SJSA1 (cell line): ENCODE measurements at regions not wholly inside any gene's neighbourhood (a gene's known extent, or its start where the extent isn't known, plus 50 kb on each side); places are given as distances from the start of the nearest gene placed in this dataset.
"Not testable (repeated sequence)": the region's sequence is repeated elsewhere in the genome, so short reads cannot be mapped to it uniquely, and the experiment has no call there.

Experiments used
- DNase-seq, 2 experiments: peaks; one replicate each; pipeline ENCODE4 v3.0.0-alpha.2; 2015 to 2020; ENCODE audit warnings: low spot score in 2 of 2, low read depth in 1 of 2
- H3K27ac ChIP-seq: fragments of 250-450 bp; sonication (Bioruptor Pico); 2 replicates; pipeline ENCODE4 v1.5.1; 2020; ENCODE audit warnings: mild to moderate bottlenecking, moderate library complexity
- H3K27me3 ChIP-seq: fragments of 250-450 bp; sonication (Bioruptor Pico); replicated peaks from 2 replicates; pipeline ENCODE4 v1.5.1; 2020; ENCODE audit warnings: mild to moderate bottlenecking, moderate library complexity
- H3K36me3 ChIP-seq: fragments of 250-450 bp; sonication (Bioruptor Pico); 2 replicates; pipeline ENCODE4 v1.5.1; 2020; ENCODE audit warnings: mild to moderate bottlenecking
- H3K4me1 ChIP-seq: fragments of 250-450 bp; sonication (Bioruptor Pico); replicated peaks from 2 replicates; pipeline ENCODE4 v1.6.1; 2021; ENCODE audit warnings: mild to moderate bottlenecking
- H3K4me3 ChIP-seq: fragments of 250-450 bp; sonication (Bioruptor Pico); 2 replicates; pipeline ENCODE4 v1.5.1; 2020; ENCODE audit warnings: mild to moderate bottlenecking
- H3K9me3 ChIP-seq: fragments of 250-450 bp; sonication (Bioruptor Pico); replicated peaks from 2 replicates; pipeline ENCODE4 v1.5.1; 2020; ENCODE audit warnings: mild to moderate bottlenecking

- not testable (repeated sequence) for H3K36me3 ChIP-seq, H3K27ac ChIP-seq
Observed at GRCh38 chrX:107296184-107296583, 89.8 kb downstream of the DNAAF6 start.

DNA sequence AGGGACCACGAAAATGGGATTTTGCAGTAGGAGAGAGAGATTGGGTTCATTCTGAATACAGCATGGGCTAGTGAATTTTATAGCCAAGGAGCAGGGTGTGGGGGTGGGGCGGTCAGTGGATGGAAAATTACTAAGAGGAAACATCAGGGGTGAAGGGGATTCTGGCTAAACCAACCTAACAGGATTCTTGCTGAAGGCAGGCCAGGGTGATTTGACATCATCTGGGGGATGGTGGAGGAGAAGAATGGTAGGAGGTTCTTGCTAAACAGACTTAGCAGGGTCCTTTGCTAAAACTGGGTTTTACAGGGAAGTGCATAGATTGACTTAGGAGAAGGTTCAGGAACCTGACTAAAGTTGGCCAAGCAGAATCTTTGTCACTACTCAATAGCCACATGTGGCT, 91.9 kb downstream of the DNAAF6 start:
- no peak for DNase-seq
- Histone ChIP-seq H3K27me3 (no peaks in the 10 kb centered on the region), H3K4me3 (no peak overlapping the region), H3K4me1 (no peaks in the 10 kb centered on the region), H3K36me3 (no peaks in the 10 kb centered on the region), H3K27ac (no peak overlapping the region), H3K9me3 (no peaks in the 10 kb centered on the region)

More at GRCh38 chrX:107296184-107296583, 89.8 kb downstream of the DNAAF6 start:
- not testable (repeated sequence) for H3K9me3 ChIP-seq, H3K4me1 ChIP-seq, H3K4me3 ChIP-seq, DNase-seq, H3K27me3 ChIP-seq

DNA sequence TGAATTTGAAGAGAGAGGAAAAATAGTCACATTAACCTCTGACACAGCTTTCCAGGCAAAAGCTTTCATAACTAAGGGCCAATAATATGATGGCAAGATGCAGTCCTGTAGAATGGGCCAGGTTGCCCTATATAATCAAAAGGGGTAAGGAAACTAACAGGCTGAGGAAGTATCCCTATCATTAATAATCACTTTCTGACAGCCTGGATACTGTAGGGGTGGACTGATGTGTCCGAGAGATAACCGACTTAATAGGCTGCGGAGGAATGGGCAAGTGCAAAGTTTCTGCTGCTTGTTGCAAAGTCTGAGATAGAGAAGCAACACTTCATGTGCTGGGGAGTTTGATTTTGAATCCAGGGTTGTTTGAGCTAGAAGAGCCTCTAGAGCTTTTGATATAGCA, 94.8 kb downstream of the DNAAF6 start:
- H3K9me3 ChIP-seq = no peaks in the 10 kb centered on the region
- no peaks in the 10 kb centered on the region for H3K27me3 ChIP-seq
- DNase-seq = no peak
- no peak overlapping the region for H3K27ac ChIP-seq
- H3K36me3 ChIP-seq = no peaks in the 10 kb centered on the region
- no peaks in the 10 kb centered on the region for H3K4me1 ChIP-seq
- no peak overlapping the region for H3K4me3 ChIP-seq

DNA sequence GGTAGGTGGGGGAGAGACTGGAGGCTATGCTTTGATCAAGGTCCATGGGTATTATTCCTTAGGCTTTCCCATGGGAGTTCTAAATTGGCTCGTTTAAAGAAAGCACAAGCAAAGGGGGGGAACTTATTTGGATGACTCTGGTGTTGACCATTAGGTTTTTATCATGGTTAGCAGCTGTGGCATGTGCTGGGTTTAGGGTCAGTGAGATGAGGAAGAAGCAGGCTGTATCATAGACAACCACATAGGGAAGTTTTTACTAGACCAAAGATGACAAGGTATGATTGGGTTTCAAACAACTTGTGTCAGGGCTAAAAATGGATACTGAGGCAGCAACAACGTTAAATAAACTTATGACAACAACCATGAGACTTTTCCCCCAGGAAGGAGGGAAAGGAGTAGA, 97.7 kb downstream of the DNAAF6 start:
- Histone ChIP-seq H3K27me3 (no peaks in the 10 kb centered on the region), H3K36me3 (no peaks in the 10 kb centered on the region), H3K9me3 (no peaks in the 10 kb centered on the region), H3K4me3 (no peak overlapping the region), H3K27ac (no peak overlapping the region), H3K4me1 (no peaks in the 10 kb centered on the region)
- no peak for DNase-seq

GRCh38 chrX:107323786-107324492, 117.5 kb downstream of the DNAAF6 start:
- H3K27me3 ChIP-seq = no peaks in the 10 kb centered on the region
- H3K4me3 ChIP-seq = no peak overlapping the region
- no peaks in the 10 kb centered on the region for H3K9me3 ChIP-seq
- DNase-seq = no peak
- no peaks in the 10 kb centered on the region for H3K4me1 ChIP-seq
- no peak overlapping the region for H3K27ac ChIP-seq
- no peaks in the 10 kb centered on the region for H3K36me3 ChIP-seq

DNA sequence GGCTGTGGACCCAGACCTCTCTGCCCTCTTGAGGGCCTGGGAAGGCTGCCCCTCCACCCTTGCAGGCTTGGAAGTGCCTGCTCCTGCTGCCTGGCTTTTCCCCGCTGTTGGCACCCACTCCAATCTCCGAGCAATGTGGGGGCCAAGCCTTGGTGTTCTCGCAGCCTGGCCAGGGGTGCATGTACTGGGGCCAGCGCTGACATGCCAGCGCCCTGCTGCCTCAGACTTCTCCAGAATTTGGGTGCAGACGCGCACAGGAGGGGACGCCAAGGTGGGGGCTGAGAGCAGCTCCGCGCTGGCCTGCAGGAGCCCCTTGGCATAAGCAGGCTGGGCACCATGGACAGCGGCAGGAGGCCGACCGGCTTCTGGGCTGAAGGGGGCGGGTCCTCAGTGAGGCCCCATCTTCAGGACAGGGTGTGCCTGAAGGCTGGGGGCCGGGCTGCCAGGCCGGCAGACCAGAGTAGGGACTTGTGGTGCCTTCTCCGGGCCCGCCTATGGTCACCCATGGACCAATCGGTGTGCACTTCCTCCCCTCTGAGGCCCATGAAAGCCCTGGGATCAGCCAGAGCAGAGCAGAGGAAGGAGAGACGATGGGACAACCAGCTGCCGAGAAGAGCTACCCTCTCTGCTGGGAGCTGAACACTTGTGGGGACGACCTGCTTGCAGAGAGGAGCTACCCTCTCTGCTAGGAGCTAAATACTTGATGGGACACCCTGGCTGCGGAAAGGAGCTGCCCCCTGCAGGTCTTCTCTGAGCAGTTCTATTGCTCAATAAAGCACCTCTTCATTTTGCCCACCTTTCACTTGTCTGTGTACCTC, 118.3 kb downstream of the DNAAF6 start:
- Histone ChIP-seq H3K36me3 (no peaks in the 10 kb centered on the region), H3K27me3 (no peaks in the 10 kb centered on the region), H3K9me3 (no peaks in the 10 kb centered on the region), H3K27ac (no peak overlapping the region), H3K4me1 (no peaks in the 10 kb centered on the region), H3K4me3 (no peak overlapping the region)
- peak in 1 of 2 experiments; percentile 0 for DNase-seq

DNA sequence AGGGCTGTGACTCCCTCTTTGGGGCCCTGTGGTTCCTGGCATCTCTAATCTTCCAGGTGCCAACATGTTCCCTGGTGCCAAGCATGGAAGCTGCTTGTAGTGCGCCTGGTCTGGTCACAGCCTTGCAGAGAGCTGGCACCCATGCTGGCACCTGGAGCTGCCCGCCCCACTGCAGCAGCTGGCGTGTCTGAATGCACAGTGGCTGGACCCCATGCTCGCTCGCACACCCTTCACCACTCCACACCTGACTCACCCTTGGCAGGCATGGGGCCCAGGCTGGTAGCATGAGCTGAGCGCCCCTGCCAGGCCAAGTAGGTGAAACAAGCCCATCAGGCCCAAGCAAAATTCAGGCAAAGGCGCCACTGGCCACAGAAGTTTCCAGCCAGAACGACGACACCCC, 119.1 kb downstream of the DNAAF6 start:
- DNase-seq = no peak
- H3K27ac ChIP-seq = no peak overlapping the region
- no peaks in the 10 kb centered on the region for H3K4me1 ChIP-seq
- H3K9me3 ChIP-seq = no peaks in the 10 kb centered on the region
- no peaks in the 10 kb centered on the region for H3K27me3 ChIP-seq
- no peaks in the 10 kb centered on the region for H3K36me3 ChIP-seq
- H3K4me3 ChIP-seq = no peak overlapping the region

GRCh38 chrX:107348051-107348450, 101.4 kb upstream of the FRMPD3 start:
- H3K36me3 ChIP-seq = no peaks in the 10 kb centered on the region
- H3K4me3 ChIP-seq = no peak overlapping the region
- no peaks in the 10 kb centered on the region for H3K27me3 ChIP-seq
- no peak overlapping the region for H3K27ac ChIP-seq
- H3K9me3 ChIP-seq = no peaks in the 10 kb centered on the region
- no peaks in the 10 kb centered on the region for H3K4me1 ChIP-seq
- no peak for DNase-seq

- Histone ChIP-seq H3K9me3 (no peaks in the 10 kb centered on the region), H3K27ac (no peak overlapping the region), H3K27me3 (no peaks in the 10 kb centered on the region), H3K4me3 (no peak overlapping the region), H3K4me1 (no peaks in the 10 kb centered on the region), H3K36me3 (no peaks in the 10 kb centered on the region)
- DNase-seq = no peak
Observed at GRCh38 chrX:107348990-107349389, 100.5 kb upstream of the FRMPD3 start.

DNA sequence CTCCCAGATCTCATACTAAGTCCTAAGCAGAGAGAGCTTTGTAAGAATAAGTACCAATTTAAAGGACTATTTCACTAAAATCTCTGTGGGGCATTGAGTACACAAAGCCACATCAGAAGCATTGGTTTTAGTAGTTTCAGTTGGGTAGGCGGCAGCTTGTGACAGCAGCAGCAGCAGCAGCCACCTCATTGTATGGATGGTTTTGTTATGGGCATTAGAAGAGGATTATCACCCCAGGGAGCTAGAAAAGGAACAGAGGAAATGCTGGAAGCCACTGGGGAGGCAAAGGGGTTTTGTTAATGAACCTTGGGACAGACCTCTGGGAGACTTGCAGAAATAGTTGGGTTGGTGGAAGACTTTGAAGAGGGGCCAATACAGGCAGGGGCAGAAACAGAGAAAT, 93.9 kb upstream of the FRMPD3 start:
- Histone ChIP-seq H3K27ac (no peak overlapping the region), H3K4me3 (no peak overlapping the region), H3K9me3 (no peaks in the 10 kb centered on the region), H3K27me3 (no peaks in the 10 kb centered on the region), H3K4me1 (no peaks in the 10 kb centered on the region), H3K36me3 (no peaks in the 10 kb centered on the region)
- no peak for DNase-seq

- no peaks in the 10 kb centered on the region for H3K4me1 ChIP-seq
- H3K27ac ChIP-seq = no peak overlapping the region
- H3K27me3 ChIP-seq = no peaks in the 10 kb centered on the region
- no peak overlapping the region for H3K4me3 ChIP-seq
- H3K36me3 ChIP-seq = no peaks in the 10 kb centered on the region
- no peak for DNase-seq
- no peaks in the 10 kb centered on the region for H3K9me3 ChIP-seq
Observed at GRCh38 chrX:107360788-107361360, 88.6 kb upstream of the FRMPD3 start.

DNA sequence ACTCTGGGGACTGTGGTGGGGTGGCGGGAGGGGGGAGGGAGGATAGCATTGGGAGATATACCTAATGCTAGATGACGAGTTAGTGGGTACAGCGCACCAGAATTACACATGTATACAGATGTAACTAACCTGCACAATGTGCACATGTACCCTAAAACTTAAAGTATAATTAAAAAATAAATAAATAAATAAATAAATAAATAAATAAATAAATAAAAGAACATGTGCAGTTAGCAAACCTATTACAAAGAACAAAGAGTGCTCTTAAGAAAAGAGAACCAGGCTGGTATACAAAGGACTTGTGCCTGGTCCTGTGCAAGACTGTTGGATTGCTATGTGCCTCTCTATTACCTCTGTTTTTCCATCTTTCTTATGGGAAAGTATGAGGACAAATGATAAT, 79.3 kb upstream of the FRMPD3 start:
- not testable (repeated sequence) for H3K4me1 ChIP-seq

GRCh38 chrX:107374132-107374531, 75.3 kb upstream of the FRMPD3 start:
- H3K27me3 ChIP-seq = no peaks in the 10 kb centered on the region
- no peaks in the 10 kb centered on the region for H3K4me1 ChIP-seq
- H3K36me3 ChIP-seq = no peaks in the 10 kb centered on the region
- H3K9me3 ChIP-seq = no peaks in the 10 kb centered on the region
- no peak overlapping the region for H3K4me3 ChIP-seq
- H3K27ac ChIP-seq = no peak overlapping the region
- no peak for DNase-seq

More for the DNA sequence above, 79.3 kb upstream of the FRMPD3 start:
- not testable (repeated sequence) for H3K36me3 ChIP-seq, H3K27me3 ChIP-seq, H3K4me3 ChIP-seq, DNase-seq, H3K9me3 ChIP-seq, H3K27ac ChIP-seq

DNA sequence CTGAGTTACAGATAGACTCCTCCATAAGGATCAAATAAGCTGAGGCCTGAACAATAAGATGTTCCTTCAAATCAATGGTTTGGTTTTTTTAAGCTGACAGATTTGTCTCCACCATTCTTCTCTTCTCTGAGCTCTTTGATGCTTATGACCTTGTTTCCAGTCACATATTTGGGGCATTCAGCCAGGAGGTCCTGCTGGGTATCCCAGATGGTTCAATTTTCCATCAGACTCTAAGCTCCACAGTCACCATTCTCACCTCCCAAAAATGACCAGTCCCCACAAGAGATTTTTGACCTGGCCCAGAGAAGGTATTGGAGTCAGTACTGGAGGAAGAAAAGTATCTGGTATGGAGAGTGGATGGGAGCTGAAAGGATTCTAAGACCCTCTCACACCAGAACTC, 74.6 kb upstream of the FRMPD3 start:
- Histone ChIP-seq H3K27me3 (no peaks in the 10 kb centered on the region), H3K36me3 (no peaks in the 10 kb centered on the region), H3K9me3 (no peaks in the 10 kb centered on the region), H3K4me1 (no peaks in the 10 kb centered on the region), H3K27ac (no peak overlapping the region), H3K4me3 (no peak overlapping the region)
- DNase-seq = no peak
